HEK293T (cell line): ENCODE measurements at regions not wholly inside any gene's neighbourhood (a gene's known extent, or its start where the extent isn't known, plus 50 kb on each side); places are given as distances from the start of the nearest gene placed in this dataset.

Source experiments
- CTCF ChIA-PET: fragments of 350-600 bp; formaldehyde crosslinking; extraction: SDS; loops from one replicate; lab custom pipeline; 2021; ENCODE audit warnings: antibody characterized with exemption, inconsistent platforms; lab: Yijun Ruan, JAX
- POLR2A ChIA-PET: fragments of 350-600 bp; formaldehyde crosslinking; extraction: SDS; loops from one replicate; lab custom pipeline; 2020; ENCODE audit warnings: antibody characterized with exemption, inconsistent platforms; lab: Yijun Ruan, JAX
- DNase-seq: peaks from one replicate; pipeline ENCODE4 v3.0.0; 2012; ENCODE audit warnings: mixed read lengths; ENCODE audit errors: extremely low spot score
- ARNT ChIP-seq: fragments of 450-650 bp; IDR thresholded peaks from 2 replicates; pipeline ENCODE4 v1.6.1; 2017; ENCODE audit warnings: mild to moderate bottlenecking
- BHLHE40 ChIP-seq: fragments of 450-650 bp; IDR thresholded peaks from 2 replicates; pipeline ENCODE4 v1.6.1; 2016; ENCODE audit warnings: mild to moderate bottlenecking, moderate library complexity, borderline replicate concordance
- CTBP1 ChIP-seq: fragments of 450-650 bp; IDR thresholded peaks from 2 replicates; pipeline ENCODE4 v1.6.1; 2016; ENCODE audit warnings: borderline replicate concordance
- ELF4 ChIP-seq: fragments of 450-650 bp; IDR thresholded peaks from 2 replicates; pipeline ENCODE4 v1.6.1; 2017; ENCODE audit warnings: antibody characterized with exemption
- FOXA1 ChIP-seq: fragments of 450-650 bp; IDR thresholded peaks from 2 replicates; pipeline ENCODE4 v1.6.1; 2016; ENCODE audit warnings: mild to moderate bottlenecking
- FOXK2 ChIP-seq: fragments of 450-650 bp; IDR thresholded peaks from 2 replicates; pipeline ENCODE4 v1.6.1; 2016; ENCODE audit warnings: mild to moderate bottlenecking
- FOXM1 ChIP-seq: fragments of 450-650 bp; IDR thresholded peaks from 2 replicates; pipeline ENCODE4 v1.6.1; 2017; ENCODE audit warnings: mild to moderate bottlenecking, borderline replicate concordance
- HDGF ChIP-seq: fragments of 450-650 bp; IDR thresholded peaks from 2 replicates; pipeline ENCODE4 v1.6.1; 2017; ENCODE audit warnings: antibody characterized with exemption, borderline replicate concordance
- L3MBTL2 ChIP-seq: fragments of 450-650 bp; conservative IDR thresholded peaks from 2 replicates; pipeline ENCODE4 v1.6.1; 2016; ENCODE audit warnings: mild to moderate bottlenecking
- LEF1 ChIP-seq: fragments of 450-650 bp; IDR thresholded peaks from 2 replicates; pipeline ENCODE4 v1.6.1; 2017; ENCODE audit warnings: mild to moderate bottlenecking, borderline replicate concordance
- NFRKB ChIP-seq: fragments of 450-650 bp; IDR thresholded peaks from 2 replicates; pipeline ENCODE4 v1.6.1; 2016; ENCODE audit warnings: mild to moderate bottlenecking, moderate library complexity
- PKNOX1 ChIP-seq: fragments of 450-650 bp; IDR thresholded peaks from 2 replicates; pipeline ENCODE4 v1.6.1; 2016
- SP1 ChIP-seq: fragments of 450-650 bp; IDR thresholded peaks from 2 replicates; pipeline ENCODE4 v1.6.1; 2017
- SUZ12 ChIP-seq: fragments of 450-650 bp; IDR thresholded peaks from 2 replicates; pipeline ENCODE4 v1.6.1; 2016; ENCODE audit warnings: mild to moderate bottlenecking
- TARDBP ChIP-seq: fragments of 450-650 bp; IDR thresholded peaks from 2 replicates; pipeline ENCODE4 v1.6.1; 2016
- ZNF384 ChIP-seq: fragments of 450-650 bp; IDR thresholded peaks from 2 replicates; pipeline ENCODE4 v1.6.1; 2016

- ChIA-PET POLR2A (no interaction called here), CTCF (interaction anchor here (0.8 kb wide), 1 partner anchor 188 kb away, joined by 4 read pairs; no protein-coding TSS in a partner anchor)
- no peak for TF ChIP-seq NFRKB
- TF ChIP-seq TARDBP: no peak
- no peak for TF ChIP-seq FOXA1
- TF ChIP-seq ARNT: no peak
- no peak for TF ChIP-seq CTBP1
- TF ChIP-seq SP1: no peak
- DNase-seq: no peak
Measured at GRCh38 chr10:110358869-110359629, 54.3 kb upstream of the SMNDC1 start.

GRCh38 chr10:110360857-110361474, 56.2 kb upstream of the SMNDC1 start:
- no peak for DNase-seq
- POLR2A ChIA-PET: no interaction called here
- CTCF ChIA-PET: interaction anchor here (0.7 kb wide), 1 partner anchor 186 kb away, joined by 4 read pairs; no protein-coding TSS in a partner anchor
- TF ChIP-seq HDGF (no peak), L3MBTL2 (no peak), SP1 (no peak), FOXM1 (no peak)

GRCh38 chr10:110361800-110362456, 57.2 kb upstream of the SMNDC1 start:
- DNase-seq: no peak
- POLR2A ChIA-PET: no interaction called here
- CTCF ChIA-PET: no interaction called here
- TF ChIP-seq ARNT (no peak), PKNOX1 (no peak), LEF1 (no peak), CTBP1 (no peak), L3MBTL2 (no peak), NFRKB (no peak), FOXM1 (no peak), ZNF384 (no peak), SUZ12 (no peak), HDGF (no peak), ELF4 (no peak), FOXA1 (no peak)

GRCh38 chr10:110363572-110364411, 59.1 kb upstream of the SMNDC1 start:
- no peak for DNase-seq
- POLR2A ChIA-PET: no interaction called here

GRCh38 chr10:110364531-110364937, 59.8 kb upstream of the SMNDC1 start:
- ChIA-PET POLR2A (no interaction called here), CTCF (interaction anchor here (6.1 kb wide), 1 partner anchor 10 kb away, joined by 33 read pairs; no protein-coding TSS in a partner anchor)
- no peak for TF ChIP-seq FOXM1
- no peak for TF ChIP-seq PKNOX1
- TF ChIP-seq NFRKB: no peak
- TF ChIP-seq FOXA1: no peak
- TF ChIP-seq TARDBP: no peak
- no peak for TF ChIP-seq ZNF384
- no peak for TF ChIP-seq SP1
- no peak for TF ChIP-seq SUZ12
- TF ChIP-seq BHLHE40: no peak
- TF ChIP-seq ELF4: no peak
- no peak for TF ChIP-seq HDGF
- no peak for TF ChIP-seq CTBP1
- no peak for TF ChIP-seq ARNT
- no peak for TF ChIP-seq L3MBTL2
- no peak for TF ChIP-seq LEF1
- no peak for TF ChIP-seq FOXK2
- DNase-seq: no peak

More at GRCh38 chr10:110363572-110364411, 59.1 kb upstream of the SMNDC1 start:
- TF ChIP-seq PKNOX1: no peak
- TF ChIP-seq ZNF384: no peak
- no peak for TF ChIP-seq FOXM1
- CTCF ChIA-PET: interaction anchor here (6.1 kb wide), 1 partner anchor 9 kb away, joined by 33 read pairs; no protein-coding TSS in a partner anchor
